ENCODE measurements at regions not wholly inside any gene's neighbourhood (a gene's known extent, or its start where the extent isn't known, plus 50 kb on each side); places are given as distances from the start of the nearest gene placed in this dataset.
"Not testable (repeated sequence)": the region's sequence is repeated elsewhere in the genome, so short reads cannot be mapped to it uniquely, and the experiment has no call there.

GRCh38 chr5:107771926-107772325, 101.2 kb upstream of the EFNA5 start:
- DNase-seq = no peak

GRCh38 chr5:107770051-107770450, 99.3 kb upstream of the EFNA5 start:
- no peak for DNase-seq

GRCh38 chr5:107769519-107769918, 98.8 kb upstream of the EFNA5 start:
- no peak for DNase-seq

GRCh38 chr5:107766972-107767371, 96.2 kb upstream of the EFNA5 start:
- no peak for DNase-seq

GRCh38 chr5:107766439-107766838, 95.7 kb upstream of the EFNA5 start:
- no peak for DNase-seq

GRCh38 chr5:107765805-107766063, 95.0 kb upstream of the EFNA5 start:
- DNase-seq = no peak

GRCh38 chr5:107764976-107765804, 94.5 kb upstream of the EFNA5 start:
- no peak for DNase-seq

GRCh38 chr5:107764282-107764681, 93.5 kb upstream of the EFNA5 start:
- DNase-seq = no peak

- DNase-seq = no peak
These were observed 82.7 kb upstream of the EFNA5 start for GRCh38 chr5:107753427-107753826.

- DNase-seq = no peak
These were observed 73.9 kb upstream of the EFNA5 start for GRCh38 chr5:107744418-107745330.

- no peak for DNase-seq
These were observed 72.8 kb upstream of the EFNA5 start for GRCh38 chr5:107743373-107744000.

GRCh38 chr5:107739661-107740060, 68.9 kb upstream of the EFNA5 start:
- DNase-seq = no peak

- DNase-seq = no peak
These were observed 65.9 kb upstream of the EFNA5 start for GRCh38 chr5:107736638-107737037.

GRCh38 chr5:107736089-107736488, 65.4 kb upstream of the EFNA5 start:
- not testable (repeated sequence) for DNase-seq

- DNase-seq = no peak
These were observed 64.8 kb upstream of the EFNA5 start for GRCh38 chr5:107735558-107735957.

- DNase-seq = no peak
These were observed 56.2 kb upstream of the EFNA5 start for GRCh38 chr5:107726896-107727295.

- DNase-seq = no peak
These were observed 53.9 kb upstream of the EFNA5 start for GRCh38 chr5:107724642-107725041.

GRCh38 chr5:107721241-107721640, 50.5 kb upstream of the EFNA5 start:
- DNase-seq = not testable (repeated sequence)
